GM10266 (cell line): ENCODE measurements at regions not wholly inside any gene's neighbourhood (a gene's known extent, or its start where the extent isn't known, plus 50 kb on each side); places are given as distances from the start of the nearest gene placed in this dataset.

Experiments
- DNase-seq: peaks from one replicate; pipeline ENCODE4 v3.0.0; 2012; ENCODE audit errors: extremely low spot score
- CTCF ChIP-seq: IDR thresholded peaks from 2 replicates; pipeline ENCODE4 v1.5.1; 2012; ENCODE audit warnings: mild to moderate bottlenecking, low read depth; ENCODE audit not compliant: control insufficient read depth, insufficient read depth; ENCODE audit errors: missing control alignments

GRCh38 chr13:62019858-62020257, 604.2 kb upstream of the PCDH20 start:
- no peak for TF ChIP-seq CTCF

GRCh38 chr13:62014299-62014698, 598.6 kb upstream of the PCDH20 start:
- TF ChIP-seq CTCF = no peak
- no peak for DNase-seq

More at GRCh38 chr13:62019858-62020257, 604.2 kb upstream of the PCDH20 start:
- DNase-seq = no peak

- no peak for DNase-seq
- TF ChIP-seq CTCF = no peak
Measured at GRCh38 chr13:62003452-62003851, 587.8 kb upstream of the PCDH20 start.

GRCh38 chr13:61994174-61994573, 578.5 kb upstream of the PCDH20 start:
- no peak for DNase-seq
- TF ChIP-seq CTCF = no peak

GRCh38 chr13:61989978-61990377, 574.3 kb upstream of the PCDH20 start:
- no peak for DNase-seq
- TF ChIP-seq CTCF = no peak

GRCh38 chr13:61988810-61989209, 573.2 kb upstream of the PCDH20 start:
- TF ChIP-seq CTCF = no peak
- no peak for DNase-seq

- no peak for TF ChIP-seq CTCF
- DNase-seq = no peak
Measured at GRCh38 chr13:61975001-61975400, 559.4 kb upstream of the PCDH20 start.
